Panc1 (cell line): ENCODE measurements at regions not wholly inside any gene's neighbourhood (a gene's known extent, or its start where the extent isn't known, plus 50 kb on each side); places are given as distances from the start of the nearest gene placed in this dataset.

ENCODE experiments used
- ATAC-seq: fragments of 200-7000 bp; cut with Tn5 transposase; 2 replicates; pipeline ENCODE4 v1.9.1; 2020; ENCODE audit warnings: mild to moderate bottlenecking, moderate library complexity
- BruUV-seq: library from RNA; stranded (reverse); fragments of 400-500 nt; replicated peaks from 2 replicates; lab custom pipeline; 2021; lab: Mats Ljungman, UMichigan
- CTCF ChIA-PET: fragments of 300-600 bp; sonication (Branson Sonifier 250); formaldehyde crosslinking; loops from one replicate; lab custom pipeline; 2022; ENCODE audit warnings: antibody characterized with exemption; lab: Charles Lee
- POLR2A ChIA-PET: fragments of 300-600 bp; sonication (Branson Sonifier 250); formaldehyde crosslinking; loops from one replicate; lab custom pipeline; 2022; ENCODE audit warnings: antibody characterized with exemption; lab: Charles Lee
- DNase-seq: peaks from one replicate; pipeline ENCODE4 v3.0.0-alpha.2; 2010; ENCODE audit warnings: low read depth, low spot score
- H3K27ac ChIP-seq: 2 replicates; pipeline ENCODE4 v1.5.1; 2011; ENCODE audit warnings: mild to moderate bottlenecking, low read length, inconsistent platforms
- H3K27me3 ChIP-seq: fragments of 200-500 bp; sonication (Bioruptor generic); 2 replicates; pipeline ENCODE4 v1.6.0; 2014; ENCODE audit warnings: low read length, inconsistent platforms; ENCODE audit not compliant: control insufficient read depth, insufficient read depth
- H3K36me3 ChIP-seq: fragments of 200-500 bp; sonication (Bioruptor generic); 2 replicates; pipeline ENCODE4 v1.5.1; 2014; ENCODE audit warnings: inconsistent platforms, mild to moderate bottlenecking, low read length, moderate library complexity; ENCODE audit not compliant: control insufficient read depth, insufficient read depth
- H3K4me1 ChIP-seq: 2 replicates; pipeline ENCODE4 v1.5.1; 2011; ENCODE audit warnings: inconsistent platforms, mild to moderate bottlenecking, low read length, moderate library complexity; ENCODE audit not compliant: control insufficient read depth, insufficient read depth
- H3K4me3 ChIP-seq, 2 experiments: 2 replicates each; pipeline ENCODE4 v1.5.1; 2011 to 2012; ENCODE audit warnings: low read depth in 2 of 2, low read length in 2 of 2, mild to moderate bottlenecking in 2 of 2, inconsistent platforms in 1 of 2, moderate library complexity in 1 of 2
- H3K9me3 ChIP-seq: fragments of 200-500 bp; sonication (Bioruptor generic); 2 replicates; pipeline ENCODE4 v1.5.1; 2014; ENCODE audit warnings: low read depth, mild to moderate bottlenecking, inconsistent platforms, low read length, moderate library complexity; ENCODE audit not compliant: control insufficient read depth, insufficient read depth
- CTCF ChIP-seq: fragments of 450-650 bp; IDR thresholded peaks from 2 replicates; pipeline ENCODE4 v1.5.1; 2017; ENCODE audit warnings: mild to moderate bottlenecking
- POLR2AphosphoS5 ChIP-seq: IDR thresholded peaks from 2 replicates; pipeline ENCODE4 v1.6.1; 2012; ENCODE audit warnings: mild to moderate bottlenecking, low read depth, low read length, moderate library complexity
- REST ChIP-seq, 2 experiments: IDR thresholded peaks; 2 replicates each; pipeline ENCODE4 v1.6.1; 2011 to 2012; ENCODE audit warnings: low read depth in 2 of 2, control low read depth in 1 of 2, low read length in 1 of 2, mild to moderate bottlenecking in 1 of 2, moderate library complexity in 1 of 2; ENCODE audit not compliant: insufficient read depth in 1 of 2
- SIN3A ChIP-seq: IDR thresholded peaks from 2 replicates; pipeline ENCODE4 v1.6.1; 2012; ENCODE audit warnings: low read depth, mild to moderate bottlenecking, low read length, moderate library complexity, borderline replicate concordance; ENCODE audit not compliant: insufficient read depth
- TCF7L2 ChIP-seq: IDR thresholded peaks from 2 replicates; pipeline ENCODE4 v1.6.1; 2011; ENCODE audit warnings: mild to moderate bottlenecking, low read depth, low read length, inconsistent platforms
- in situ Hi-C: cut with HindIII; loops from 2 replicates; pipeline ENCODE4 v1.10.0; 2016; ENCODE audit warnings: low sequenced_read_pairs, low pct_unique_long_range_greater_than_20kb
- intact Hi-C: fragments of 100-400 bp; cut with micrococcal nuclease; formaldehyde crosslinking; loops from one replicate; pipeline ENCODE4 v1.10.0; 2022; ENCODE audit not compliant: unreplicated experiment

- H3K9me3 ChIP-seq, result no peaks in the 10 kb centered on the region
- H3K36me3 ChIP-seq, result no peaks in the 10 kb centered on the region
- in situ Hi-C loops (no loop called here), intact Hi-C loops (no loop called here)
- no peak for TF ChIP-seq CTCF
- no peak for TF ChIP-seq REST (IDR thresholded peaks at IDR 0.05; ENCODE audit: insufficient read depth in 1 of 2, low read depth in 2 of 2, low read length in 1 of 2)
- TF ChIP-seq TCF7L2, result no peak
- no peak for TF ChIP-seq SIN3A
- TF ChIP-seq POLR2AphosphoS5, result no peak
- no peaks in the 10 kb centered on the region for H3K27me3 ChIP-seq
- ATAC-seq (no peak), DNase-seq (no peak)
- no peak overlapping the region for H3K27ac ChIP-seq
- ChIA-PET CTCF (no interaction called here), POLR2A (no interaction called here)
- no TSS peak for BruUV-seq
- H3K4me1 ChIP-seq, result no peaks in the 10 kb centered on the region
- no peak overlapping the region for H3K4me3 ChIP-seq
Measured at GRCh38 chr4:187555174-187555573, 440.4 kb upstream of the ZFP42 start.

GRCh38 chr4:187558391-187558790 is 437.2 kb upstream of the ZFP42 start:
- H3K27me3 ChIP-seq, result no peaks in the 10 kb centered on the region
- H3K9me3 ChIP-seq, result no peaks in the 10 kb centered on the region
- in situ Hi-C loops (no loop called here), intact Hi-C loops (no loop called here)
- H3K27ac ChIP-seq, result no peak overlapping the region
- no peak for ATAC-seq
- no peaks in the 10 kb centered on the region for H3K36me3 ChIP-seq
- DNase-seq, result no peak
- no peaks in the 10 kb centered on the region for H3K4me1 ChIP-seq
- ChIA-PET POLR2A (no interaction called here), CTCF (no interaction called here)
- no peak for TF ChIP-seq SIN3A
- no peak for TF ChIP-seq POLR2AphosphoS5
- TF ChIP-seq REST (IDR thresholded peaks at IDR 0.05; ENCODE audit: insufficient read depth in 1 of 2, low read depth in 2 of 2, low read length in 1 of 2), result no peak
- TF ChIP-seq CTCF, result no peak
- no peak for TF ChIP-seq TCF7L2
- BruUV-seq, result no TSS peak
- no peak overlapping the region for H3K4me3 ChIP-seq
